22Rv1 (cell line): ENCODE measurements at regions not wholly inside any gene's neighbourhood (a gene's known extent, or its start where the extent isn't known, plus 50 kb on each side); places are given as distances from the start of the nearest gene placed in this dataset.

Experiments used
- H3K27ac ChIP-seq: fragments of 450-650 bp; 2 replicates; pipeline ENCODE4 v1.5.1; 2017
- ZFX ChIP-seq: fragments of 450-650 bp; IDR thresholded peaks from 2 replicates; pipeline ENCODE4 v1.6.1; 2017; ENCODE audit warnings: antibody characterized with exemption, borderline replicate concordance
- TF ChIP-seq, protein P1 (sequence below): fragments of 450-650 bp; IDR thresholded peaks from 2 replicates; pipeline ENCODE4 v1.5.1; 2017; ENCODE audit warnings: mild to moderate bottlenecking

DNA sequence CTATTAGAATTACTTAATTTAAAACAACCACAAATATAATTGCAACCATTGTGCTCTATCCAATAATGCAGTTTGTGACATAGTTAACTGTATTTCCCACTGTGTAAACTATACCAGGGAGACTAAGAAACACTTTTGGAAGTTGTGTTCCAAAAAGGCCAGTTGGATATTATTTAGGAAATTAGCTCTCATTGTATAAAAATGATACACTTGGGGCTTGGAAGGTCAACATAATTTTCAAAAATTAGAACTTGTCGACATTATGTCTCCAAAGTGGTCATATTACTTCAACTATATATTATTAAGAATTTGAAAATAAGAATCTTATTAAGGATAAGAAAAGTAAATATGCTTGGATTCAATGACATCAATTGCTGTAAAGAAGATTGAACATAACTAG lies 876.6 kb downstream of the MRPL39 start:
- TF ChIP-seq ZFX: no peak
- TF ChIP-seq, protein P1, sequence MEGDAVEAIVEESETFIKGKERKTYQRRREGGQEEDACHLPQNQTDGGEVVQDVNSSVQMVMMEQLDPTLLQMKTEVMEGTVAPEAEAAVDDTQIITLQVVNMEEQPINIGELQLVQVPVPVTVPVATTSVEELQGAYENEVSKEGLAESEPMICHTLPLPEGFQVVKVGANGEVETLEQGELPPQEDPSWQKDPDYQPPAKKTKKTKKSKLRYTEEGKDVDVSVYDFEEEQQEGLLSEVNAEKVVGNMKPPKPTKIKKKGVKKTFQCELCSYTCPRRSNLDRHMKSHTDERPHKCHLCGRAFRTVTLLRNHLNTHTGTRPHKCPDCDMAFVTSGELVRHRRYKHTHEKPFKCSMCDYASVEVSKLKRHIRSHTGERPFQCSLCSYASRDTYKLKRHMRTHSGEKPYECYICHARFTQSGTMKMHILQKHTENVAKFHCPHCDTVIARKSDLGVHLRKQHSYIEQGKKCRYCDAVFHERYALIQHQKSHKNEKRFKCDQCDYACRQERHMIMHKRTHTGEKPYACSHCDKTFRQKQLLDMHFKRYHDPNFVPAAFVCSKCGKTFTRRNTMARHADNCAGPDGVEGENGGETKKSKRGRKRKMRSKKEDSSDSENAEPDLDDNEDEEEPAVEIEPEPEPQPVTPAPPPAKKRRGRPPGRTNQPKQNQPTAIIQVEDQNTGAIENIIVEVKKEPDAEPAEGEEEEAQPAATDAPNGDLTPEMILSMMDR: no peak
- H3K27ac ChIP-seq: no peak overlapping the region

DNA sequence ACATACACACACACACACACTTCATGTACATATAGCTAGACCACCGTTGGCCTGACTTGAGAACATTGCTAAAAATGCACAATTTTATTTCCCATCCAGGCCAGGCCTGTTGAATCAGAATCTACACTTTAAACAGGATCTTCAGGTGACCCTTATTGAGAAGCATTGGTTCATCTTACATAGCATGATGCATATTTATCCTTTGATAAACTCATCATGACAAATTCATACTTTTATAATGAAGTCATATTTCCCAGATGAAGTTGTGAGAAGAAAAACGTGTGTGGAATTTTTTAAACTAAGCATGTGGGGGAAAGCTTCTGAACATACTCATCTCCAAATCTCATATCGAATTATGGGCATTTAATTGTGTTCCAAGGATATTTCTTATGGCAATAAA lies 877.7 kb downstream of the MRPL39 start:
- no peak overlapping the region for H3K27ac ChIP-seq
- TF ChIP-seq, protein P1: no peak
- no peak for TF ChIP-seq ZFX

DNA sequence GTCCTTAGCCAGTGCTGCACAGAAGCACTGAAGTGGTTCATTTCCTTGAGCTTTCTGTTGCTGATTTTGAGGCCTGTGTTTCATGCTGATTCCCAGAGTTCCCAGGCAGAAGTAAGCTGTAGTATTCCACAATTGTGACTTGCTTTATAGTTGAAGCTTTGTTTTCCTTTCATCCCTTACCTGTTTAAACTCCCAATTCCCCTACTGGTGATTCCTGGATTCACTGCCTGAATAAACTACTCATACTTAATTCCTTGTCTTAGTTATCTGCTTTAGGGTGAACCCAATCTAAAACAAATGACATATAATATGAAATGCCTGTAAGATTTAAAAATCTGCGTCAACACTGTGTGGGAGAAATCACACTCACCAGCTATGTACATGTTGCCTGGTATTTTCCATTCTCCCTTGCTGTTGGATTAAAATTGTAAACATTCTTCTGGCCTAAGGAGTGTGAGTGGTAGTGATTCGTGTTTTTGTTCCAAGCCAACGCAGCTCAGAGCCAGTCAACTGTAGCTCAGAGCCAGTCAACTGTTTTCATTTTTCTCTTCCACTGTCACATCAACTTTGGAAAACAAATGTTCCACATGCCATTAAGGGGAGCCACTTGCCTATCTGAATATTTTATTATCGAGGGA lies 879.4 kb downstream of the MRPL39 start:
- TF ChIP-seq ZFX: no peak
- TF ChIP-seq, protein P1: no peak
- no peak overlapping the region for H3K27ac ChIP-seq

DNA sequence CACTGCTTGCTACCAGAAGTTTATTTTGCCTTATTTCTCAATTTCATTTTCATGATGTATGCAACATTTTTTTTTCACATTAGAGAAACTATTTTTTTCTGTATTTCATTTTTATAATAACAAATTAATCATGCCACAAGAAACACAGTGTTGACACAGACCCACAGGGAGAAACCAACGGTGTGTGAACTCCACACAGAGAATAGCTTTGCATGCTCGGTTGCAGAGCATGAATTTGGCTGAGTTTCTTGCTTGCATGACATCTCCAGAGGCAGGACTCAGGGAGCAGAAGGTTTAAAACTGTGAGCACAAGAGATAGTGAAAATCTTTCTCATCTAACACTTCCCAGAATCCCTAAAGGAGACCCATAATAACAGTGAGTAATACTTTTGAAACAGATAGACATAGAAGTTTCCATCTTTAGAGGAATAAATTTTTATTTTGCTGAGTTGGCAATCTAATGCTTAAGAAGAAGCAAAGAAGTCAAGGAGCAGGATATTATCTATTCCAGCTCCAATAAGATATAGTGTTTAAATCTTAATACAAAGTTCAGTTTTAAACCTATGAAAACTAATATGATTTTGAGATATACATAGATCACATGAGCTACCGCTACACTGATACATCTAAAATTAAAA lies 890.9 kb downstream of the MRPL39 start:
- H3K27ac ChIP-seq: no peak overlapping the region
- TF ChIP-seq, protein P1: no peak
- TF ChIP-seq ZFX: no peak

DNA sequence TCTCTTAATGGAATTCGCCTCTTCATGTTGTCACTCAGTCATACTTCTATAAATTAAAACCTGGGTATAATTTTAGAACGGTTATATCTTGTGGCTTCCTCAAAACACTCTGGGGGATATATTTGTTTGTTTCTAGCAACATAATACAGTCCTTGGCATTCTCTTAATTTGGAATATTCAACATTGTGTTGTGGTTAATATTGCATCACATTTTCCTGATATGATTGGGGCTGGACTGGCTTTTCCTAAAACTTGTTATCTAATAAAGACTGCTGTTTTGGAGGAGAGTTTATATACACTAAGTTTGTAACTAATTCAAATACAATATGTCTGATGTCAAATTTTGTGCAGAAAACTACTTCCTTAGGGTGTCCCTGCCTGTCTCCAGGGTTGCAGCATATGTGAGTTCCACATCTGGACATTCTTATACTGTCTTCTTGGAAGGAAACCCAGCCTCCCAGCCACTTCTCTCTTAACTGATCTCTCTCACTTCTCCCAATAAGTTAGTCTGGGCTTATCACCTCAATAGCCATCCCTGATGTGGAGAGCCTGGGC lies 892.6 kb downstream of the MRPL39 start:
- TF ChIP-seq, protein P1: no peak
- TF ChIP-seq ZFX: no peak

DNA sequence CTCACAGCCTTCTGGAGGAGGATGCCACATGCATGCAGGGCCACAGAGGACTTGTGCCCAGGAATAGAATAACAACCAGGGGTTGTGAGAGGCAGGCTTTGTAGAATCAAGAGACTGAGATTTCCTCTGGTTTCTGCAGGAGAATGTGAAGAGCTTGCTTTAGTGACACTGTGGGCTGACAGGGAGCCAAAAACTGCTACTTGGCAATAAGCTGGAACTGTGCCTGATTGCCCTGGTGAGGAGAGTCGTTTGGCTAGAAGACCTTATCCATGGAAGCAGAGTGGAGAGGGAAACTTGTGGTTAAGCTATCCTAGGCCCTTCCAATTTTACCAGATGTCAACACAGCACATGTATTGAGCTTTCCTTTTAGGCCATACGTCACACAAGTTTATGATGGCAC lies 902.1 kb downstream of the MRPL39 start:
- TF ChIP-seq, protein P1: no peak
- no peak for TF ChIP-seq ZFX
- H3K27ac ChIP-seq: no peak overlapping the region

More for the DNA sequence above, 892.6 kb downstream of the MRPL39 start:
- no peak overlapping the region for H3K27ac ChIP-seq

DNA sequence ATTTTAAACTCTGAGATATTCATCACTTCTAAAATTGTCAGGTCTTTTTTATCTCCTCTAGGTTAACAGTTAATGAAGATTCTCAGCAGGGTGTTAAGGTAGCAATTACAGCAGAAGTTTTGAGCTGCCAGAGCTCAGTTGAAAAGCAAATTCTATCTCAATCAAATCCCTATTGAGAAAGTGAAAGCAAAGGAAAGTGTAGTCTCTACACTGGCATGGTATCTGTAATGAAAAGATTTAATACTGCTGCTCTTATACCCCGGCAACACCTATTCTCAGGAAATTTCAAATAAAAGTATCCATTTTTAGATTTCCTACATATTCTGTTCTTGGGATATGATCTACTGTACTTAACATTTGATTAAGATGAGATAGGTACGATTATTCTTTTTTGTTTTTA lies 913.5 kb downstream of the MRPL39 start:
- TF ChIP-seq, protein P1: no peak
- TF ChIP-seq ZFX: no peak
- no peak overlapping the region for H3K27ac ChIP-seq
